K562 (cell line): ENCODE measurements at regions not wholly inside any gene's neighbourhood (a gene's known extent, or its start where the extent isn't known, plus 50 kb on each side); places are given as distances from the start of the nearest gene placed in this dataset.

Experiments
- BHLHE40 ChIP-seq: IDR thresholded peaks from 2 replicates; pipeline ENCODE4 v1.6.1; 2011; ENCODE audit warnings: low read length, improper control_type of control experiment
- CBX5 ChIP-seq: IDR thresholded peaks from 2 replicates; pipeline ENCODE4 v1.6.1; 2014; ENCODE audit warnings: low read depth, borderline replicate concordance
- CEBPZ ChIP-seq: fragments of 150-350 bp; IDR thresholded peaks from 2 replicates; pipeline ENCODE4 v1.6.1; 2014; ENCODE audit warnings: low read depth, mild to moderate bottlenecking, low read length, borderline replicate concordance
- CREM ChIP-seq: IDR thresholded peaks from 2 replicates; pipeline ENCODE4 v1.6.1; 2014; ENCODE audit warnings: antibody characterized with exemption, low read depth
- CTCF ChIP-seq, 3 experiments: IDR thresholded peaks in 2 of 3; conservative IDR thresholded peaks in 1 of 3; 2 replicates each; pipeline ENCODE4 v1.5.1; 2011 to 2012; ENCODE audit warnings: low read length in 3 of 3, mild to moderate bottlenecking in 3 of 3, control low read depth in 2 of 3, improper control_type of control experiment in 1 of 3, inconsistent platforms in 1 of 3, low read depth in 1 of 3, mixed read lengths in 1 of 3, moderate library complexity in 1 of 3; ENCODE audit not compliant: insufficient read depth in 2 of 3
- DNMT1 ChIP-seq: fragments of 450-650 bp; IDR thresholded peaks from 2 replicates; pipeline ENCODE4 v1.6.1; 2016; ENCODE audit warnings: antibody characterized with exemption, mild to moderate bottlenecking
- EP300 ChIP-seq: IDR thresholded peaks from 2 replicates; pipeline ENCODE4 v1.6.1; 2012; ENCODE audit warnings: low read length, improper control_type of control experiment
- ETV6 ChIP-seq, 3 experiments: fragments of 150-350 bp in 1 of 3; sonication (generic) in 1 of 3; formaldehyde crosslinking in 1 of 3; IDR thresholded peaks; 2 replicates each; pipeline versions ENCODE4 v1.6.1 to v1.8.0; 2014 to 2022; ENCODE audit warnings: borderline replicate concordance in 2 of 3, low read depth in 2 of 3, antibody characterized with exemption in 1 of 3, low read length in 1 of 3, mild to moderate bottlenecking in 1 of 3, missing genetic modification reagents in 1 of 3
- MBD2 ChIP-seq: sonication (generic); IDR thresholded peaks from 2 replicates; pipeline ENCODE4 v1.6.1; 2016; ENCODE audit warnings: low read depth, borderline replicate concordance
- POLR2A ChIP-seq: fragments of 450-650 bp; conservative IDR thresholded peaks from 2 replicates; pipeline ENCODE4 v1.6.1; 2016
- YY1 ChIP-seq, 3 experiments: IDR thresholded peaks; 2 replicates each; pipeline ENCODE4 v1.6.1; 2011; ENCODE audit warnings: low read length in 2 of 3, mild to moderate bottlenecking in 2 of 3, moderate library complexity in 2 of 3, borderline replicate concordance in 1 of 3, control low read depth in 1 of 3, low read depth in 1 of 3; ENCODE audit not compliant: insufficient read depth in 3 of 3, insufficient replicate concordance in 2 of 3, control insufficient read depth in 1 of 3, insufficient read length in 1 of 3; ENCODE audit errors: extremely low read depth in 1 of 3
- TF ChIP-seq, protein P1 (sequence below): IDR thresholded peaks from 2 replicates; pipeline ENCODE4 v1.6.1; 2012; ENCODE audit warnings: low read depth, low read length, improper control_type of control experiment, borderline replicate concordance
- TF ChIP-seq, protein P2 (sequence below), 2 experiments: fragments of 450-650 bp in 1 of 2; sonication (generic) in 1 of 2; formaldehyde crosslinking; conservative IDR thresholded peaks; 2 replicates each; pipeline versions ENCODE4 v1.4.0 to v1.8.1; 2020 to 2022; ENCODE audit warnings: mild to moderate bottlenecking in 1 of 2, missing genetic modification reagents in 1 of 2

- TF ChIP-seq CTCF (IDR thresholded peaks at IDR 0.05 in 2 of 3, conservative IDR thresholded peaks at IDR 0.05 in 1 of 3; ENCODE audit: insufficient read depth in 2 of 3, low read depth in 1 of 3, low read length in 3 of 3) (no peak), MBD2 (no peak), EP300 (no peak), YY1 (IDR thresholded peaks at IDR 0.05; ENCODE audit: borderline replicate concordance in 1 of 3, control insufficient read depth in 1 of 3, extremely low read depth in 1 of 3, insufficient read depth in 3 of 3, insufficient read length in 1 of 3, insufficient replicate concordance in 2 of 3, low read depth in 1 of 3, low read length in 2 of 3) (no peak), CREM (no peak), BHLHE40 (no peak), POLR2A (no peak), CEBPZ (no peak), CBX5 (no peak), DNMT1 (no peak), ETV6 (IDR thresholded peaks at IDR 0.05; ENCODE audit: borderline replicate concordance in 1 of 2, low read depth in 2 of 2, low read length in 1 of 2) (no peak), ETV6 (CRISPR knock-in tag; IDR thresholded peaks at IDR 0.05; ENCODE audit: borderline replicate concordance) (no peak)
- TF ChIP-seq, protein P1, sequence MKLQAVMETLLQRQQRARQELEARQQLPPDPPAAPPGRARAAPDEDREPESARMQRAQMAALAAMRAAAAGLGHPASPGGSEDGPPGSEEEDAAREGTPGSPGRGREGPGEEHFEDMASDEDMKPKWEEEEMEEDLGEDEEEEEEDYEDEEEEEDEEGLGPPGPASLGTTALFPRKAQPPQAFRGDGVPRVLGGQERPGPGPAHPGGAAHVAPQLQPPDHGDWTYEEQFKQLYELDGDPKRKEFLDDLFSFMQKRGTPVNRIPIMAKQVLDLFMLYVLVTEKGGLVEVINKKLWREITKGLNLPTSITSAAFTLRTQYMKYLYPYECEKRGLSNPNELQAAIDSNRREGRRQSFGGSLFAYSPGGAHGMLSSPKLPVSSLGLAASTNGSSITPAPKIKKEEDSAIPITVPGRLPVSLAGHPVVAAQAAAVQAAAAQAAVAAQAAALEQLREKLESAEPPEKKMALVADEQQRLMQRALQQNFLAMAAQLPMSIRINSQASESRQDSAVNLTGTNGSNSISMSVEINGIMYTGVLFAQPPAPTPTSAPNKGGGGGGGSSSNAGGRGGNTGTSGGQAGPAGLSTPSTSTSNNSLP = no peak
- TF ChIP-seq, protein P2, sequence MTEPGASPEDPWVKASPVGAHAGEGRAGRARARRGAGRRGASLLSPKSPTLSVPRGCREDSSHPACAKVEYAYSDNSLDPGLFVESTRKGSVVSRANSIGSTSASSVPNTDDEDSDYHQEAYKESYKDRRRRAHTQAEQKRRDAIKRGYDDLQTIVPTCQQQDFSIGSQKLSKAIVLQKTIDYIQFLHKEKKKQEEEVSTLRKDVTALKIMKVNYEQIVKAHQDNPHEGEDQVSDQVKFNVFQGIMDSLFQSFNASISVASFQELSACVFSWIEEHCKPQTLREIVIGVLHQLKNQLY (CRISPR knock-in tag; conservative IDR thresholded peaks at IDR 0.05) = no peak
Observed at GRCh38 chr9:25505644-25506043, 172.6 kb downstream of the TUSC1 start.
